ENCODE measurements at regions not wholly inside any gene's neighbourhood (a gene's known extent, or its start where the extent isn't known, plus 50 kb on each side); places are given as distances from the start of the nearest gene placed in this dataset.

GRCh38 chr1:234674218-234674815, 64.3 kb upstream of the IRF2BP2 start:
- Histone ChIP-seq H3K27me3 (replicated peaks in 2 of 5; ENCODE audit: control insufficient read depth in 4 of 5, insufficient read depth in 5 of 5, low read length in 4 of 5) (no peaks in the 10 kb centered on the region), H3K9me3 (ENCODE audit: control extremely low read depth in 1 of 5, control insufficient read depth in 4 of 5, insufficient read depth in 2 of 5, low read depth in 1 of 5, low read length in 4 of 5) (no peaks in the 10 kb centered on the region), H3K4me3 (ENCODE audit: control insufficient read depth in 1 of 7, extremely low read depth in 1 of 7, insufficient read depth in 4 of 7, low read depth in 2 of 7, low read length in 6 of 7) (no peak overlapping the region), H3K36me3 (ENCODE audit: control insufficient read depth in 4 of 4, insufficient read depth in 4 of 4, low read length in 3 of 4) (no peaks in the 10 kb centered on the region), H3K27ac (ENCODE audit: insufficient read depth in 1 of 2, low read depth in 1 of 2, low read length in 2 of 2, poor library complexity in 1 of 2, severe bottlenecking in 2 of 2) (no peak overlapping the region), H3K4me1 (ENCODE audit: control extremely low read depth in 1 of 4, control insufficient read depth in 4 of 4, insufficient read depth in 4 of 4, low read length in 3 of 4) (peaks cover 0 to 11% (median 5%) of the 10 kb centered on the region in 4 experiments)
- 94% methylated on average over 3 of the region's 4 CpGs for WGBS (ENCODE audit: insufficient coverage)
- ChIA-PET POLR2A (no interaction called here), CTCF (interaction anchor here (1.9 kb wide), 1 partner anchor 17 kb away, joined by 8 read pairs; no protein-coding TSS in a partner anchor)
- no peak for DNase-seq

- H3K4me3 ChIP-seq (ENCODE audit: control insufficient read depth in 1 of 7, extremely low read depth in 1 of 7, insufficient read depth in 4 of 7, low read depth in 2 of 7, low read length in 6 of 7) = no peak overlapping the region
- no peak overlapping the region for H3K27ac ChIP-seq (ENCODE audit: insufficient read depth in 1 of 2, low read depth in 1 of 2, low read length in 2 of 2, poor library complexity in 1 of 2, severe bottlenecking in 2 of 2)
- DNase-seq = no peak
- POLR2A ChIA-PET = no interaction called here
- no peaks in the 10 kb centered on the region for H3K27me3 ChIP-seq (replicated peaks in 2 of 5; ENCODE audit: control insufficient read depth in 4 of 5, insufficient read depth in 5 of 5, low read length in 4 of 5)
- CTCF ChIA-PET = interaction anchor here (1.9 kb wide), 2 partner anchors 15 kb away, joined by 6 to 8 read pairs; no protein-coding TSS in a partner anchor
- peaks cover 0 to 11% (median 5%) of the 10 kb centered on the region in 4 experiments for H3K4me1 ChIP-seq (ENCODE audit: control extremely low read depth in 1 of 4, control insufficient read depth in 4 of 4, insufficient read depth in 4 of 4, low read length in 3 of 4)
- WGBS (ENCODE audit: insufficient coverage) = 98% methylated on average over 8 of the region's 12 CpGs
- peaks cover 0 to 9% (median 0%) of the 10 kb centered on the region in 5 experiments for H3K9me3 ChIP-seq (ENCODE audit: control extremely low read depth in 1 of 5, control insufficient read depth in 4 of 5, insufficient read depth in 2 of 5, low read depth in 1 of 5, low read length in 4 of 5)
- no peaks in the 10 kb centered on the region for H3K36me3 ChIP-seq (ENCODE audit: control insufficient read depth in 4 of 4, insufficient read depth in 4 of 4, low read length in 3 of 4)
Measured at GRCh38 chr1:234672349-234673135, 62.6 kb upstream of the IRF2BP2 start.

- Histone ChIP-seq H3K4me1 (ENCODE audit: control extremely low read depth in 1 of 4, control insufficient read depth in 4 of 4, insufficient read depth in 4 of 4, low read length in 3 of 4) (peaks cover 0 to 14% (median 7%) of the 10 kb centered on the region in 4 experiments), H3K36me3 (ENCODE audit: control insufficient read depth in 4 of 4, insufficient read depth in 4 of 4, low read length in 3 of 4) (no peaks in the 10 kb centered on the region), H3K9me3 (ENCODE audit: control extremely low read depth in 1 of 5, control insufficient read depth in 4 of 5, insufficient read depth in 2 of 5, low read depth in 1 of 5, low read length in 4 of 5) (peaks cover 0 to 9% (median 0%) of the 10 kb centered on the region in 5 experiments), H3K27ac (ENCODE audit: insufficient read depth in 1 of 2, low read depth in 1 of 2, low read length in 2 of 2, poor library complexity in 1 of 2, severe bottlenecking in 2 of 2) (no peak overlapping the region), H3K4me3 (ENCODE audit: control insufficient read depth in 1 of 7, extremely low read depth in 1 of 7, insufficient read depth in 4 of 7, low read depth in 2 of 7, low read length in 6 of 7) (no peak overlapping the region), H3K27me3 (replicated peaks in 2 of 5; ENCODE audit: control insufficient read depth in 4 of 5, insufficient read depth in 5 of 5, low read length in 4 of 5) (no peaks in the 10 kb centered on the region)
- 96% methylated on average over 6 of the region's 10 CpGs for WGBS (ENCODE audit: insufficient coverage)
- ChIA-PET POLR2A (no interaction called here), CTCF (interaction anchor here (1.2 to 1.9 kb wide), 2 partner anchors 13 to 25 kb away, joined by 3 to 6 read pairs; no protein-coding TSS in a partner anchor)
- no peak for DNase-seq
Measured at GRCh38 chr1:234670967-234671626, 61.1 kb upstream of the IRF2BP2 start.

- no peak overlapping the region for H3K27ac ChIP-seq (ENCODE audit: insufficient read depth in 1 of 2, low read depth in 1 of 2, low read length in 2 of 2, poor library complexity in 1 of 2, severe bottlenecking in 2 of 2)
- POLR2A ChIA-PET = no interaction called here
Measured at GRCh38 chr1:234669499-234669898, 59.5 kb upstream of the IRF2BP2 start.

GRCh38 chr1:234668577-234668955, 58.6 kb upstream of the IRF2BP2 start:
- POLR2A ChIA-PET = interaction anchor here (0.6 kb wide), 1 partner anchor 205 kb away, joined by 3 read pairs; no protein-coding TSS in a partner anchor
- H3K27ac ChIP-seq (ENCODE audit: insufficient read depth in 1 of 2, low read depth in 1 of 2, low read length in 2 of 2, poor library complexity in 1 of 2, severe bottlenecking in 2 of 2) = no peak overlapping the region
- CTCF ChIA-PET = interaction anchor here (1.6 kb wide), 1 partner anchor 9 kb away, joined by 3 read pairs; no protein-coding TSS in a partner anchor
- peaks cover 0 to 14% (median 9%) of the 10 kb centered on the region in 4 experiments for H3K4me1 ChIP-seq (ENCODE audit: control extremely low read depth in 1 of 4, control insufficient read depth in 4 of 4, insufficient read depth in 4 of 4, low read length in 3 of 4)
- no peak for DNase-seq
- H3K27me3 ChIP-seq (replicated peaks in 2 of 5; ENCODE audit: control insufficient read depth in 4 of 5, insufficient read depth in 5 of 5, low read length in 4 of 5) = no peaks in the 10 kb centered on the region
- no peaks in the 10 kb centered on the region for H3K36me3 ChIP-seq (ENCODE audit: control insufficient read depth in 4 of 4, insufficient read depth in 4 of 4, low read length in 3 of 4)
- peaks cover 0 to 9% (median 0%) of the 10 kb centered on the region in 5 experiments for H3K9me3 ChIP-seq (ENCODE audit: control extremely low read depth in 1 of 5, control insufficient read depth in 4 of 5, insufficient read depth in 2 of 5, low read depth in 1 of 5, low read length in 4 of 5)
- no peak overlapping the region for H3K4me3 ChIP-seq (ENCODE audit: control insufficient read depth in 1 of 7, extremely low read depth in 1 of 7, insufficient read depth in 4 of 7, low read depth in 2 of 7, low read length in 6 of 7)
- 95% methylated on average over 5 of the region's 5 CpGs for whole genome bisulfite sequencing (ENCODE audit: insufficient coverage)

More at GRCh38 chr1:234669499-234669898, 59.5 kb upstream of the IRF2BP2 start:
- no CpG with 5 or more reads among the region's 1 CpG for WGBS (ENCODE audit: insufficient coverage)
- DNase-seq = no peak
- CTCF ChIA-PET = no interaction called here
- no peak overlapping the region for H3K4me3 ChIP-seq (ENCODE audit: control insufficient read depth in 1 of 7, extremely low read depth in 1 of 7, insufficient read depth in 4 of 7, low read depth in 2 of 7, low read length in 6 of 7)
- H3K36me3 ChIP-seq (ENCODE audit: control insufficient read depth in 4 of 4, insufficient read depth in 4 of 4, low read length in 3 of 4) = no peaks in the 10 kb centered on the region
- no peaks in the 10 kb centered on the region for H3K27me3 ChIP-seq (replicated peaks in 2 of 5; ENCODE audit: control insufficient read depth in 4 of 5, insufficient read depth in 5 of 5, low read length in 4 of 5)
- peaks cover 0 to 9% (median 0%) of the 10 kb centered on the region in 5 experiments for H3K9me3 ChIP-seq (ENCODE audit: control extremely low read depth in 1 of 5, control insufficient read depth in 4 of 5, insufficient read depth in 2 of 5, low read depth in 1 of 5, low read length in 4 of 5)
- peaks cover 0 to 14% (median 9%) of the 10 kb centered on the region in 4 experiments for H3K4me1 ChIP-seq (ENCODE audit: control extremely low read depth in 1 of 4, control insufficient read depth in 4 of 4, insufficient read depth in 4 of 4, low read length in 3 of 4)

GRCh38 chr1:234667600-234668576, 57.9 kb upstream of the IRF2BP2 start:
- 80% methylated on average over 1 of the region's 2 CpGs for WGBS (ENCODE audit: insufficient coverage)
- H3K9me3 ChIP-seq (ENCODE audit: control extremely low read depth in 1 of 5, control insufficient read depth in 4 of 5, insufficient read depth in 2 of 5, low read depth in 1 of 5, low read length in 4 of 5) = peaks cover 0 to 9% (median 0%) of the 10 kb centered on the region in 5 experiments
- no peak overlapping the region for H3K27ac ChIP-seq (ENCODE audit: insufficient read depth in 1 of 2, low read depth in 1 of 2, low read length in 2 of 2, poor library complexity in 1 of 2, severe bottlenecking in 2 of 2)
- H3K27me3 ChIP-seq (replicated peaks in 2 of 5; ENCODE audit: control insufficient read depth in 4 of 5, insufficient read depth in 5 of 5, low read length in 4 of 5) = no peaks in the 10 kb centered on the region
- H3K36me3 ChIP-seq (ENCODE audit: control insufficient read depth in 4 of 4, insufficient read depth in 4 of 4, low read length in 3 of 4) = no peaks in the 10 kb centered on the region
- H3K4me1 ChIP-seq (ENCODE audit: control extremely low read depth in 1 of 4, control insufficient read depth in 4 of 4, insufficient read depth in 4 of 4, low read length in 3 of 4) = peaks cover 0 to 14% (median 9%) of the 10 kb centered on the region in 4 experiments
- DNase-seq = no peak
- no peak overlapping the region for H3K4me3 ChIP-seq (ENCODE audit: control insufficient read depth in 1 of 7, extremely low read depth in 1 of 7, insufficient read depth in 4 of 7, low read depth in 2 of 7, low read length in 6 of 7)
- ChIA-PET CTCF (interaction anchor here (1.1 to 1.6 kb wide), 2 partner anchors 9 to 52 kb away, joined by 3 read pairs; no protein-coding TSS in a partner anchor), POLR2A (no interaction called here)
